Peyer's patch (tissue), 4 donors: ENCODE measurements at regions not wholly inside any gene's neighbourhood (a gene's known extent, or its start where the extent isn't known, plus 50 kb on each side); places are given as distances from the start of the nearest gene placed in this dataset.
"Not testable (repeated sequence)": the region's sequence is repeated elsewhere in the genome, so short reads cannot be mapped to it uniquely, and the experiment has no call there.

ENCODE experiments used
- CTCF ChIP-seq, 6 experiments: fragments of 450-650 bp in 4 of 6; fragments of 200-600 bp in 2 of 6; sonication (generic) in 1 of 6; IDR thresholded peaks; one replicate each; pipeline ENCODE4 v1.5.1; 2017 to 2019; ENCODE audit warnings: antibody characterized with exemption in 6 of 6, mild to moderate bottlenecking in 3 of 6, moderate library complexity in 1 of 6
- POLR2A ChIP-seq, 2 donors: fragments of 450-650 bp; IDR thresholded peaks; one replicate each; pipeline ENCODE4 v1.5.1; 2017; ENCODE audit warnings: antibody characterized with exemption in 2 of 2, mild to moderate bottlenecking in 2 of 2, moderate library complexity in 2 of 2

- not testable (repeated sequence) for TF ChIP-seq CTCF, POLR2A (IDR thresholded peaks at IDR 0.05)
Measured at GRCh38 chr12:74281401-74282180, 256.0 kb upstream of the ATXN7L3B start.
